CD4-positive, alpha-beta T cell (primary cell): ENCODE measurements at regions not wholly inside any gene's neighbourhood (a gene's known extent, or its start where the extent isn't known, plus 50 kb on each side); places are given as distances from the start of the nearest gene placed in this dataset.
A peak's percentile ranks its signal among the peaks of the same experiment; 100 is the strongest.

Source experiments
- ATAC-seq: fragments of 200-7000 bp; cut with Tn5 transposase; one replicate; pipeline ENCODE4 v1.10.0; 2022; ENCODE audit warnings: mild to moderate bottlenecking; ENCODE audit not compliant: poor library complexity
- CTCF ChIA-PET: fragments of 350-600 bp; sonication (Branson Sonifier 250); formaldehyde crosslinking; loops from one replicate; lab custom pipeline; 2021; ENCODE audit warnings: antibody characterized with exemption, inconsistent platforms; lab: Charles Lee
- POLR2A ChIA-PET: fragments of 350-600 bp; sonication (Branson Sonifier 250); formaldehyde crosslinking; loops from one replicate; lab custom pipeline; 2021; ENCODE audit warnings: antibody characterized with exemption, inconsistent platforms; lab: Charles Lee
- DNase-seq, 14 experiments: peaks; one replicate each; pipeline ENCODE4 v3.0.0-alpha.2; 2013 to 2020; ENCODE audit warnings: mixed read lengths in 2 of 14
- H3K27ac ChIP-seq, 2 donors: one replicate each; pipeline versions ENCODE4 v1.5.1 to v1.7.0; 2013; ENCODE audit warnings: low read length in 2 of 2, low read depth in 1 of 2, mild to moderate bottlenecking in 1 of 2
- H3K27me3 ChIP-seq, 2 experiments: 1 replicate in 1 of 2; 2 replicates in 1 of 2; pipeline versions ENCODE4 v1.6.1 to v1.7.0; 2013; ENCODE audit warnings: low read length in 2 of 2, control low read depth in 1 of 2, mild to moderate bottlenecking in 1 of 2, moderate library complexity in 1 of 2; ENCODE audit not compliant: insufficient read depth in 2 of 2, control insufficient read depth in 1 of 2
- H3K36me3 ChIP-seq: one replicate; pipeline ENCODE4 v1.6.1; 2013; ENCODE audit warnings: low read length, control low read depth; ENCODE audit not compliant: insufficient read depth
- H3K4me1 ChIP-seq: one replicate; pipeline ENCODE4 v1.6.1; 2013; ENCODE audit warnings: low read length, control low read depth; ENCODE audit not compliant: insufficient read depth
- H3K4me3 ChIP-seq: one replicate; pipeline ENCODE4 v1.5.1; 2013; ENCODE audit warnings: mild to moderate bottlenecking, low read length, moderate library complexity
- H3K9me3 ChIP-seq, 2 experiments: 1 replicate in 1 of 2; 2 replicates in 1 of 2; pipeline versions ENCODE4 v1.6.1 to v1.7.0; 2013; ENCODE audit warnings: low read length in 2 of 2, mild to moderate bottlenecking in 2 of 2, control low read depth in 1 of 2, moderate library complexity in 1 of 2; ENCODE audit not compliant: control insufficient read depth in 1 of 2, insufficient read depth in 1 of 2
- H3K27ac Mint-ChIP-seq: one replicate; pipeline ENCODE4 v1.8.0; 2020; ENCODE audit warnings: mixed read lengths
- H3K27me3 Mint-ChIP-seq: one replicate; pipeline ENCODE4 v1.8.0; 2021; ENCODE audit warnings: mixed read lengths
- H3K36me3 Mint-ChIP-seq: one replicate; pipeline ENCODE4 v1.8.0; 2021; ENCODE audit warnings: low read depth, mixed read lengths
- H3K4me1 Mint-ChIP-seq: one replicate; pipeline ENCODE4 v1.8.0; 2021; ENCODE audit warnings: low read depth, mixed read lengths
- H3K4me3 Mint-ChIP-seq: one replicate; pipeline ENCODE4 v1.8.0; 2020; ENCODE audit warnings: mild to moderate bottlenecking, mixed read lengths
- H3K9me3 Mint-ChIP-seq: one replicate; pipeline ENCODE4 v1.8.0; 2020; ENCODE audit warnings: mixed read lengths
- CTCF ChIP-seq: fragments of 200-600 bp; IDR thresholded peaks from one replicate; pipeline ENCODE4 v1.8.0; 2022; ENCODE audit warnings: antibody characterized with exemption, mild to moderate bottlenecking
- intact Hi-C, 2 experiments: fragments of 100-400 bp; cut with DNase I in 1 of 2; cut with micrococcal nuclease in 1 of 2; formaldehyde crosslinking; loops; one replicate each; pipeline versions ENCODE4 v1.15.1 to v1.9.0; 2023 to 2025; cut with DNase I, micrococcal nuclease

GRCh38 chr6:27810768-27811450 is 101.3 kb downstream of the OR2B2 start:
- ATAC-seq: no peak
- Mint-ChIP-seq H3K27me3 (no peaks in the 10 kb centered on the region), H3K4me1 (peaks cover 69% of the 10 kb centered on the region), H3K27ac (peak overlapping the region; percentile 96), H3K4me3 (peak overlapping the region; percentile 95), H3K36me3 (peaks cover 32% of the 10 kb centered on the region), H3K9me3 (no peaks in the 10 kb centered on the region)
- intact Hi-C loops: loop anchor here (1.0 to 10.0 kb wide), 7 partner anchors 14 to 1784 kb away; a partner anchor contains a TSS
- POLR2A ChIA-PET: interaction anchor here (0.8 to 10.4 kb wide), 36 partner anchors 11 to 1790 kb away, joined by 3 to 915 read pairs (median 20); a partner anchor contains a TSS
- Histone ChIP-seq H3K4me3 (peak overlapping the region; percentile 64), H3K27ac (peak overlapping the region; percentile 69 to 81), H3K36me3 (no peaks in the 10 kb centered on the region), H3K9me3 (no peaks in the 10 kb centered on the region), H3K27me3 (no peaks in the 10 kb centered on the region), H3K4me1 (peaks cover 47% of the 10 kb centered on the region)
- DNase-seq: peak in 2 of 14 experiments; percentile 34 to 43
- CTCF ChIA-PET: interaction anchor here (0.6 to 5.1 kb wide), 12 partner anchors 11 to 1605 kb away, joined by 3 to 38 read pairs (median 6); a partner anchor contains a TSS
- no peak for TF ChIP-seq CTCF

- Histone ChIP-seq H3K4me1 (peaks cover 39% of the 10 kb centered on the region), H3K27ac (peak overlapping the region; percentile 69 to 81), H3K9me3 (no peaks in the 10 kb centered on the region), H3K36me3 (no peaks in the 10 kb centered on the region), H3K27me3 (no peaks in the 10 kb centered on the region), H3K4me3 (peak overlapping the region; percentile 64)
- intact Hi-C loops: loop anchor here (1.0 to 10.0 kb wide), 10 partner anchors 15 to 1783 kb away; a partner anchor contains a TSS
- Mint-ChIP-seq H3K27ac (peak overlapping the region; percentile 96), H3K4me1 (peaks cover 68% of the 10 kb centered on the region), H3K36me3 (peaks cover 32% of the 10 kb centered on the region), H3K27me3 (no peaks in the 10 kb centered on the region), H3K9me3 (no peaks in the 10 kb centered on the region), H3K4me3 (peak overlapping the region; percentile 95)
- DNase-seq (peak; percentile 63 to 98 (median 75)), ATAC-seq (peak; percentile 61)
- TF ChIP-seq CTCF: no peak
- ChIA-PET CTCF (interaction anchor here (0.6 to 5.1 kb wide), 15 partner anchors 9 to 1707 kb away, joined by 3 to 38 read pairs (median 6); a partner anchor contains a TSS), POLR2A (interaction anchor here (0.6 to 10.4 kb wide), 58 partner anchors 11 to 1848 kb away, joined by 3 to 915 read pairs (median 7); partner anchors contain the start of genes TRIM38 and ZNF184)
These were observed 102.0 kb downstream of the OR2B2 start for GRCh38 chr6:27809939-27810767.
